GM12878 (cell line): ENCODE measurements at regions not wholly inside any gene's neighbourhood (a gene's known extent, or its start where the extent isn't known, plus 50 kb on each side); places are given as distances from the start of the nearest gene placed in this dataset.

ENCODE experiments used
- ATAC-seq: fragments of 200-7000 bp; cut with Tn5 transposase; 3 replicates; pipeline ENCODE4 v1.9.1; 2020; ENCODE audit warnings: mild to moderate bottlenecking, moderate library complexity
- BruUV-seq: library from RNA; stranded (reverse); fragments of 400-500 nt; replicated peaks from 2 replicates; lab custom pipeline; 2021; lab: Mats Ljungman, UMichigan
- CTCF ChIA-PET: fragments of 300-600 bp; sonication (Branson Sonifier 250); formaldehyde crosslinking; extraction: SDS; loops from one replicate; lab custom pipeline; 2021; ENCODE audit warnings: inconsistent platforms; lab: Yijun Ruan, JAX
- POLR2A ChIA-PET: fragments of 350-600 bp; formaldehyde crosslinking; extraction: SDS; loops from one replicate; lab custom pipeline; 2021; ENCODE audit warnings: inconsistent platforms; lab: Charles Lee
- RAD21 ChIA-PET: fragments of 300-600 bp; sonication (Branson Sonifier 250); formaldehyde crosslinking; loops from one replicate; lab custom pipeline; 2023; ENCODE audit warnings: antibody characterized with exemption; ENCODE audit not compliant: unreplicated experiment; lab: Charles Lee
- SMC1A ChIA-PET: fragments of 300-600 bp; sonication (Branson Sonifier 250); formaldehyde crosslinking; loops from one replicate; lab custom pipeline; 2023; ENCODE audit not compliant: unreplicated experiment, uncharacterized antibody; lab: Charles Lee
- DNase-seq: peaks from one replicate; pipeline ENCODE4 v3.0.0-alpha.2; 2011; ENCODE audit warnings: low read depth, low spot score
- FAIRE-seq: peaks from 3 replicates; lab custom pipeline; 2011; peaks lifted over from hg19 to GRCh38; lab: Jason Lieb, UNC
- H2AFZ ChIP-seq: 2 replicates; pipeline ENCODE4 v1.6.0; 2011; ENCODE audit warnings: low read depth, low read length, control low read depth; ENCODE audit not compliant: control insufficient read depth
- H3K27ac ChIP-seq: 2 replicates; pipeline ENCODE4 v1.5.1; 2011; ENCODE audit warnings: control low read depth; ENCODE audit not compliant: control insufficient read depth, insufficient read depth
- H3K27me3 ChIP-seq, 2 experiments: replicated peaks in 1 of 2; 2 replicates each; pipeline versions ENCODE4 v1.6.0 to v1.6.1; 2011; ENCODE audit warnings: low read length in 1 of 2; ENCODE audit not compliant: control insufficient read depth in 2 of 2, insufficient read depth in 2 of 2
- H3K36me3 ChIP-seq, 2 experiments: 2 replicates each; pipeline ENCODE4 v1.5.1; 2011; ENCODE audit warnings: low read length in 1 of 2; ENCODE audit not compliant: control insufficient read depth in 2 of 2, insufficient read depth in 2 of 2
- H3K4me1 ChIP-seq: 2 replicates; pipeline ENCODE4 v1.6.1; 2011; ENCODE audit warnings: mild to moderate bottlenecking, low read length, moderate library complexity, mixed read lengths; ENCODE audit not compliant: control insufficient read depth, insufficient read depth
- H3K4me2 ChIP-seq: 2 replicates; pipeline ENCODE4 v1.6.0; 2011; ENCODE audit warnings: control low read depth; ENCODE audit not compliant: control insufficient read depth, insufficient read depth
- H3K4me3 ChIP-seq: fragments of 200-600 bp; sonication (generic); 2 replicates; pipeline ENCODE4 v1.5.1; 2016
- H3K79me2 ChIP-seq: 2 replicates; pipeline ENCODE4 v1.6.0; 2011; ENCODE audit warnings: low read length; ENCODE audit not compliant: control insufficient read depth, insufficient read depth
- H3K9ac ChIP-seq: 2 replicates; pipeline ENCODE4 v1.8.0; 2011; ENCODE audit warnings: low read length, control low read depth, mixed read lengths; ENCODE audit not compliant: control insufficient read depth, insufficient read depth
- H3K9me3 ChIP-seq: replicated peaks from 3 replicates; pipeline ENCODE4 v1.5.1; 2011; ENCODE audit warnings: mild to moderate bottlenecking, low read length; ENCODE audit not compliant: control insufficient read depth, insufficient read depth
- H4K20me1 ChIP-seq: 2 replicates; pipeline ENCODE4 v1.6.0; 2011; ENCODE audit not compliant: control insufficient read depth, insufficient read depth
- IRF3 ChIP-seq: fragments of 450-650 bp; IDR thresholded peaks from 2 replicates; pipeline ENCODE4 v1.6.1; 2014; ENCODE audit warnings: mild to moderate bottlenecking
- IRF4 ChIP-seq: IDR thresholded peaks from 2 replicates; pipeline ENCODE4 v1.6.1; 2011; ENCODE audit warnings: low read depth, low read length
- JUND ChIP-seq: IDR thresholded peaks from 2 replicates; pipeline ENCODE4 v1.6.1; 2012; ENCODE audit warnings: low read depth, mild to moderate bottlenecking, low read length, improper control_type of control experiment, moderate library complexity
- LARP7 ChIP-seq: fragments of 450-650 bp; IDR thresholded peaks from 2 replicates; pipeline ENCODE4 v1.6.1; 2017; ENCODE audit warnings: mild to moderate bottlenecking
- PAX5 ChIP-seq: IDR thresholded peaks from 2 replicates; pipeline ENCODE4 v1.6.1; 2011; ENCODE audit warnings: low read depth, low read length, borderline replicate concordance
- PAX8 ChIP-seq: fragments of 450-650 bp; IDR thresholded peaks from 2 replicates; pipeline ENCODE4 v1.6.1; 2017; ENCODE audit warnings: mild to moderate bottlenecking, moderate library complexity
- SMAD5 ChIP-seq: IDR thresholded peaks from 2 replicates; pipeline ENCODE4 v1.6.1; 2016; ENCODE audit warnings: antibody characterized with exemption, low read depth
- STAT1 ChIP-seq: fragments of 450-650 bp; conservative IDR thresholded peaks from 2 replicates; pipeline ENCODE4 v1.6.1; 2014; ENCODE audit warnings: antibody characterized with exemption, mild to moderate bottlenecking
- WGBS: methylation state at CpG from one replicate; pipeline ENCODE4 v1.1.6; 2016; ENCODE audit warnings: low lambda C conversion rate; ENCODE audit not compliant: insufficient replicate concordance, insufficient coverage; ENCODE audit errors: missing lambda C conversion rate; 5-methylcytosine and 5-hydroxymethylcytosine counted together
- in situ Hi-C: fragments of 300-500 bp; cut with MboI; formaldehyde crosslinking; loops from 9 replicates; pipeline ENCODE4 v1.14.3; 2018; ENCODE audit warnings: mixed read lengths
- intact Hi-C: fragments of 100-400 bp; cut with micrococcal nuclease; formaldehyde crosslinking; loops from one replicate; pipeline ENCODE4 v1.14.2; 2022; ENCODE audit not compliant: unreplicated experiment

GRCh38 chr2:237016121-237016915, 69.4 kb upstream of the COPS8 start:
- Histone ChIP-seq H2AFZ (no peak overlapping the region), H3K79me2 (no peaks in the 10 kb centered on the region), H3K4me2 (no peak overlapping the region), H3K27ac (no peak overlapping the region), H3K36me3 (no peaks in the 10 kb centered on the region), H3K9me3 (no peaks in the 10 kb centered on the region; the same call in 2 of the 3 replicates), H4K20me1 (no peaks in the 10 kb centered on the region; the same call in 1 of the 2 replicates), H3K27me3 (peaks cover 0 to 2% of the 10 kb centered on the region in 2 experiments; a peak in 2 of 4 replicates)
- CTCF ChIA-PET, result interaction anchor here (1.4 kb wide), 1 partner anchor 12 kb away, joined by 3 read pairs; no protein-coding TSS in a partner anchor
- POLR2A ChIA-PET, result no interaction called here
- RAD21 ChIA-PET, result no interaction called here
- in situ Hi-C loops, result no loop called here
- no peak for ATAC-seq
- no peak for TF ChIP-seq IRF4
- no peak for TF ChIP-seq PAX5
- no peak for TF ChIP-seq JUND
- TF ChIP-seq LARP7, result no peak
- no peak for TF ChIP-seq SMAD5
- no peak for TF ChIP-seq STAT1
- no peak for TF ChIP-seq IRF3
- no peak for TF ChIP-seq PAX8
- TF ChIP-seq, all 136 proteins: peak for 0
- DNase-seq, result no peak
- no TSS peak for BruUV-seq
- intact Hi-C loops, result no loop called here
- SMC1A ChIA-PET, result interaction anchor here (0.6 to 1.5 kb wide), 2 partner anchors 15 to 283 kb away, joined by 3 read pairs; no protein-coding TSS in a partner anchor
- no peak overlapping the region for H3K4me3 ChIP-seq
- WGBS, result 49% methylated on average over 10 of the region's 10 CpGs
- H3K9ac ChIP-seq, result no peak overlapping the region
- no peak for FAIRE-seq
- H3K4me1 ChIP-seq, result no peaks in the 10 kb centered on the region
